ENCODE measurements at regions not wholly inside any gene's neighbourhood (a gene's known extent, or its start where the extent isn't known, plus 50 kb on each side); places are given as distances from the start of the nearest gene placed in this dataset.

- TF ChIP-seq CTCF (IDR thresholded peaks at IDR 0.05): no peak
- TF ChIP-seq POLR2A (IDR thresholded peaks at IDR 0.05): no peak
These were observed 102.1 kb upstream of the LRPAP1 start for GRCh38 chr4:3634281-3634857.
